ENCODE measurements at regions not wholly inside any gene's neighbourhood (a gene's known extent, or its start where the extent isn't known, plus 50 kb on each side); places are given as distances from the start of the nearest gene placed in this dataset.
A peak's percentile ranks its signal among the peaks of the same experiment; 100 is the strongest.

GRCh38 chr4:107304699-107305286 is 268.7 kb upstream of the DKK2 start:
- Histone ChIP-seq H3K27me3 (ENCODE audit: control insufficient read depth, insufficient read depth, low read length) (no peaks in the 10 kb centered on the region), H3K36me3 (ENCODE audit: control insufficient read depth, insufficient read depth, low read length) (no peaks in the 10 kb centered on the region), H3K4me3 (ENCODE audit: low read depth, low read length) (no peak overlapping the region)
- no peak for DNase-seq (ENCODE audit: low read depth)
- TF ChIP-seq, protein P1, sequence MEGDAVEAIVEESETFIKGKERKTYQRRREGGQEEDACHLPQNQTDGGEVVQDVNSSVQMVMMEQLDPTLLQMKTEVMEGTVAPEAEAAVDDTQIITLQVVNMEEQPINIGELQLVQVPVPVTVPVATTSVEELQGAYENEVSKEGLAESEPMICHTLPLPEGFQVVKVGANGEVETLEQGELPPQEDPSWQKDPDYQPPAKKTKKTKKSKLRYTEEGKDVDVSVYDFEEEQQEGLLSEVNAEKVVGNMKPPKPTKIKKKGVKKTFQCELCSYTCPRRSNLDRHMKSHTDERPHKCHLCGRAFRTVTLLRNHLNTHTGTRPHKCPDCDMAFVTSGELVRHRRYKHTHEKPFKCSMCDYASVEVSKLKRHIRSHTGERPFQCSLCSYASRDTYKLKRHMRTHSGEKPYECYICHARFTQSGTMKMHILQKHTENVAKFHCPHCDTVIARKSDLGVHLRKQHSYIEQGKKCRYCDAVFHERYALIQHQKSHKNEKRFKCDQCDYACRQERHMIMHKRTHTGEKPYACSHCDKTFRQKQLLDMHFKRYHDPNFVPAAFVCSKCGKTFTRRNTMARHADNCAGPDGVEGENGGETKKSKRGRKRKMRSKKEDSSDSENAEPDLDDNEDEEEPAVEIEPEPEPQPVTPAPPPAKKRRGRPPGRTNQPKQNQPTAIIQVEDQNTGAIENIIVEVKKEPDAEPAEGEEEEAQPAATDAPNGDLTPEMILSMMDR (IDR thresholded peaks at IDR 0.05; ENCODE audit: insufficient read depth, low read length, poor library complexity, severe bottlenecking) = no peak

- peak; percentile 76 for DNase-seq (ENCODE audit: low read depth)
- Histone ChIP-seq H3K36me3 (ENCODE audit: control insufficient read depth, insufficient read depth, low read length) (no peaks in the 10 kb centered on the region), H3K4me3 (ENCODE audit: low read depth, low read length) (no peak overlapping the region), H3K27me3 (ENCODE audit: control insufficient read depth, insufficient read depth, low read length) (no peaks in the 10 kb centered on the region)
- TF ChIP-seq, protein P1 (IDR thresholded peaks at IDR 0.05; ENCODE audit: insufficient read depth, low read length, poor library complexity, severe bottlenecking) = no peak
Observed at GRCh38 chr4:107299646-107300045, 263.5 kb upstream of the DKK2 start.

GRCh38 chr4:107292979-107293378 is 256.9 kb upstream of the DKK2 start:
- no peaks in the 10 kb centered on the region for H3K36me3 ChIP-seq (ENCODE audit: control insufficient read depth, insufficient read depth, low read length)
- TF ChIP-seq, protein P1 (IDR thresholded peaks at IDR 0.05; ENCODE audit: insufficient read depth, low read length, poor library complexity, severe bottlenecking) = no peak
- no peak overlapping the region for H3K4me3 ChIP-seq (ENCODE audit: low read depth, low read length)
- H3K27me3 ChIP-seq (ENCODE audit: control insufficient read depth, insufficient read depth, low read length) = no peaks in the 10 kb centered on the region
- DNase-seq (ENCODE audit: low read depth) = no peak

DNA sequence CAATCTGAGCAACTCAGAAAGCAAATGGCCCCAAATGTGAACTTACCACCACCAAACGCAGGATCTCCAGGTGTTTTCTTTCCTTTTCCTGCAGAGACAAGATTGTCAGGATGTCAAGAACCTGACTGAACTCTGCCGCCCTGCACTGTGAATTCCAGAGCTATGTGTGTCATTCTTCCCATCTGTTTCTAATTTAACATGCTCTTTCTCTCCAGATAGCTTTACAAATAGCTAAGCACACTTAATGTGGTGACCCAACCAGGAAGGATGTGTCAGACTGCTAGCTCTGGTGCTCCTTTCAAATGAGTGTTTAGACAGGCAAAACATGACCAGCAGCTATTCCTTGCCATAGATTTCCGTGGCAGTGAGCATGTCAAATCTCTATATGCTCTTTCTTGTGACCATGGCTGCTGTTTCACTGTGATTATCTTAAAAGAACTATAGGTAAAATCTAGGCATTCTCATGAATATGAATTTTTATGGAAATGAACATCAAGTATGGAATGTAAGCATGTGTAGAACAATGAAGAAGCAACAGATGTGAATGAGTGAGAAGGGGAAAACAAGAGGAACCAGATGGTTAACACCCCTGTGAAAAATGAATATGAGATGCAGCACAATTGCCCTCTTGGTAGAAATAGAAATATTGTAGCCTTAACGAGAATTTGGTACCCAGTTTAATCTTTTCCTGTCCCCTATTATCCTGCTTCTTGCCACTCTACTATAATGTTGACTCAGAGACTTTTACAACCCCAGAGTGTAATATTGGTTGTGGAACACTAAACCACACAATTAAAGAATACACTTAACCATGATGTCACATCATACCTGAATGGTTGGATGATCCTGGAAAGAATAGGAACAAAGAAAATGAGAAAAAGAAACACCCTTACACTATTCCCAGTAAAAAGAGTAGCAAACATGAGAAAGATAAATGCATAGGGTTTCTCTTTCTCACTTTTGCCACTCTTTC is 247.8 kb upstream of the DKK2 start:
- H3K27me3 ChIP-seq (ENCODE audit: control insufficient read depth, insufficient read depth, low read length) = no peaks in the 10 kb centered on the region
- no peak overlapping the region for H3K4me3 ChIP-seq (ENCODE audit: low read depth, low read length)
- TF ChIP-seq, protein P1 (IDR thresholded peaks at IDR 0.05; ENCODE audit: insufficient read depth, low read length, poor library complexity, severe bottlenecking) = no peak
- no peaks in the 10 kb centered on the region for H3K36me3 ChIP-seq (ENCODE audit: control insufficient read depth, insufficient read depth, low read length)
- DNase-seq (ENCODE audit: low read depth) = peak; percentile 87

GRCh38 chr4:107279733-107280132 is 243.6 kb upstream of the DKK2 start:
- Histone ChIP-seq H3K4me3 (ENCODE audit: low read depth, low read length) (no peak overlapping the region), H3K27me3 (ENCODE audit: control insufficient read depth, insufficient read depth, low read length) (no peaks in the 10 kb centered on the region), H3K36me3 (ENCODE audit: control insufficient read depth, insufficient read depth, low read length) (no peaks in the 10 kb centered on the region)
- TF ChIP-seq, protein P1 (IDR thresholded peaks at IDR 0.05; ENCODE audit: insufficient read depth, low read length, poor library complexity, severe bottlenecking) = no peak
- DNase-seq (ENCODE audit: low read depth) = no peak
